ENCODE measurements at regions not wholly inside any gene's neighbourhood (a gene's known extent, or its start where the extent isn't known, plus 50 kb on each side); places are given as distances from the start of the nearest gene placed in this dataset.

- Histone ChIP-seq H3F3A (ENCODE audit: insufficient read depth, low read length) (no peaks in the 10 kb centered on the region), H3K4me3 (ENCODE audit: low read length) (no peak overlapping the region), H3K27me3 (replicated peaks; ENCODE audit: insufficient read depth, low read length) (no peaks in the 10 kb centered on the region), H3K9ac (ENCODE audit: low read length) (no peak overlapping the region), H3K27ac (ENCODE audit: low read length) (no peak overlapping the region), H3K9me3 (replicated peaks; ENCODE audit: insufficient read depth, low read length) (no peaks in the 10 kb centered on the region), H3K9me2 (replicated peaks; ENCODE audit: insufficient read depth, low read length) (no peaks in the 10 kb centered on the region), H3K79me2 (ENCODE audit: low read length) (no peaks in the 10 kb centered on the region), H3K4me2 (ENCODE audit: low read depth, low read length) (peak overlapping the region; percentile 29; the same call in 1 of the 2 replicates), H3K36me3 (replicated peaks; ENCODE audit: insufficient read depth, low read length) (no peaks in the 10 kb centered on the region), H3K4me1 (ENCODE audit: low read length) (peaks cover 9% of the 10 kb centered on the region), H2AFZ (ENCODE audit: low read length) (peak overlapping the region; percentile 9; the same call in 1 of the 2 replicates), H4K20me1 (ENCODE audit: insufficient read depth, low read length) (no peaks in the 10 kb centered on the region)
- no peak for TF ChIP-seq CTCF (IDR thresholded peaks at IDR 0.05; ENCODE audit: low read length)
- TF ChIP-seq EZH2phosphoT487 (IDR thresholded peaks at IDR 0.05; ENCODE audit: low read length) = no peak
- TF ChIP-seq EZH2 (optimal IDR thresholded peaks at IDR 0.05; ENCODE audit: low read depth, low read length) = no peak
- no peak for DNase-seq
These were observed 117.3 kb upstream of the NOCT start for GRCh38 chr4:138898282-138898681.

GRCh38 chr4:138897811-138898226 is 117.8 kb upstream of the NOCT start:
- Histone ChIP-seq H3K36me3 (replicated peaks; ENCODE audit: insufficient read depth, low read length) (no peaks in the 10 kb centered on the region), H2AFZ (ENCODE audit: low read length) (peak overlapping the region; percentile 9), H3K4me2 (ENCODE audit: low read depth, low read length) (peak overlapping the region; percentile 29; the same call in 1 of the 2 replicates), H3K79me2 (ENCODE audit: low read length) (no peaks in the 10 kb centered on the region), H3K9ac (ENCODE audit: low read length) (no peak overlapping the region), H3K27me3 (replicated peaks; ENCODE audit: insufficient read depth, low read length) (no peaks in the 10 kb centered on the region), H3K27ac (ENCODE audit: low read length) (no peak overlapping the region), H3K9me2 (replicated peaks; ENCODE audit: insufficient read depth, low read length) (no peaks in the 10 kb centered on the region), H3K9me3 (replicated peaks; ENCODE audit: insufficient read depth, low read length) (no peaks in the 10 kb centered on the region), H3K4me3 (ENCODE audit: low read length) (no peak overlapping the region), H4K20me1 (ENCODE audit: insufficient read depth, low read length) (no peaks in the 10 kb centered on the region), H3K4me1 (ENCODE audit: low read length) (peaks cover 9% of the 10 kb centered on the region), H3F3A (ENCODE audit: insufficient read depth, low read length) (no peaks in the 10 kb centered on the region)
- DNase-seq = peak; percentile 33
- TF ChIP-seq EZH2 (optimal IDR thresholded peaks at IDR 0.05; ENCODE audit: low read depth, low read length) (no peak), CTCF (IDR thresholded peaks at IDR 0.05; ENCODE audit: low read length) (no peak), EZH2phosphoT487 (IDR thresholded peaks at IDR 0.05; ENCODE audit: low read length) (no peak)

- no peaks in the 10 kb centered on the region for H3K27me3 ChIP-seq (replicated peaks; ENCODE audit: insufficient read depth, low read length)
- H3K9ac ChIP-seq (ENCODE audit: low read length) = no peak overlapping the region
- no peak overlapping the region for H3K4me2 ChIP-seq (ENCODE audit: low read depth, low read length)
- no peak overlapping the region for H3K4me3 ChIP-seq (ENCODE audit: low read length)
- no peaks in the 10 kb centered on the region for H3K9me2 ChIP-seq (replicated peaks; ENCODE audit: insufficient read depth, low read length)
- no peaks in the 10 kb centered on the region for H3K36me3 ChIP-seq (replicated peaks; ENCODE audit: insufficient read depth, low read length)
- no peak overlapping the region for H2AFZ ChIP-seq (ENCODE audit: low read length)
- H3K27ac ChIP-seq (ENCODE audit: low read length) = no peak overlapping the region
- TF ChIP-seq CTCF (IDR thresholded peaks at IDR 0.05; ENCODE audit: low read length) = no peak
- no peaks in the 10 kb centered on the region for H3K9me3 ChIP-seq (replicated peaks; ENCODE audit: insufficient read depth, low read length)
- no peaks in the 10 kb centered on the region for H3K79me2 ChIP-seq (ENCODE audit: low read length)
- H3K4me1 ChIP-seq (ENCODE audit: low read length) = peaks cover 9% of the 10 kb centered on the region
- H4K20me1 ChIP-seq (ENCODE audit: insufficient read depth, low read length) = no peaks in the 10 kb centered on the region
- no peaks in the 10 kb centered on the region for H3F3A ChIP-seq (ENCODE audit: insufficient read depth, low read length)
- no peak for DNase-seq
These were observed 120.9 kb upstream of the NOCT start for GRCh38 chr4:138894709-138895108.
